IMR-90 (cell line): ENCODE measurements at regions not wholly inside any gene's neighbourhood (a gene's known extent, or its start where the extent isn't known, plus 50 kb on each side); places are given as distances from the start of the nearest gene placed in this dataset.

Experiments used
- ATAC-seq: fragments of 200-7000 bp; cut with Tn5 transposase; 2 replicates; pipeline ENCODE4 v1.9.1; 2020; ENCODE audit warnings: low read depth, mild to moderate bottlenecking, moderate library complexity
- BruUV-seq: library from RNA; stranded (reverse); fragments of 400-500 nt; replicated peaks from 2 replicates; lab custom pipeline; 2021; lab: Mats Ljungman, UMichigan
- CTCF ChIA-PET: fragments of 300-600 bp; formaldehyde crosslinking; extraction: SDS; loops from one replicate; lab custom pipeline; 2021; ENCODE audit warnings: antibody characterized with exemption; lab: Yijun Ruan, JAX
- POLR2A ChIA-PET: fragments of 300-600 bp; sonication (Branson Sonifier 250); formaldehyde crosslinking; loops from one replicate; lab custom pipeline; 2022; ENCODE audit warnings: antibody characterized with exemption; ENCODE audit not compliant: unreplicated experiment; lab: Charles Lee
- DNase-seq: peaks from one replicate; pipeline ENCODE4 v3.0.0; 2013
- H2AFZ ChIP-seq: replicated peaks from 2 replicates; pipeline ENCODE3; 2013; ENCODE audit warnings: low read length, mild to moderate bottlenecking; ENCODE audit not compliant: poor library complexity
- H2AK5ac ChIP-seq: 2 replicates; pipeline ENCODE4 v1.6.1; 2013; ENCODE audit warnings: low read depth, low read length, inconsistent platforms
- H2AK9ac ChIP-seq: replicated peaks from 2 replicates; pipeline ENCODE3; 2013; ENCODE audit warnings: mild to moderate bottlenecking, low read depth, low read length, moderate library complexity; ENCODE audit not compliant: poor library complexity
- H2BK120ac ChIP-seq: 2 replicates; pipeline ENCODE4 v1.6.1; 2013; ENCODE audit warnings: low read depth, low read length, inconsistent platforms
- H2BK15ac ChIP-seq: 3 replicates; pipeline ENCODE4 v1.6.1; 2013; ENCODE audit warnings: low read depth, low read length, inconsistent platforms
- H2BK20ac ChIP-seq: 2 replicates; pipeline ENCODE4 v1.6.1; 2013; ENCODE audit warnings: low read depth, mild to moderate bottlenecking, inconsistent platforms, low read length, moderate library complexity
- H2BK5ac ChIP-seq: 2 replicates; pipeline ENCODE4 v1.6.1; 2013; ENCODE audit warnings: mild to moderate bottlenecking, low read depth, low read length, inconsistent platforms; ENCODE audit not compliant: poor library complexity, severe bottlenecking
- H3K14ac ChIP-seq: replicated peaks from 2 replicates; pipeline ENCODE4 v1.6.1; 2013; ENCODE audit warnings: low read depth, low read length, inconsistent platforms
- H3K18ac ChIP-seq: 2 replicates; pipeline ENCODE4 v1.6.1; 2013; ENCODE audit warnings: low read depth, low read length, control low read depth
- H3K23ac ChIP-seq: 2 replicates; pipeline ENCODE4 v1.6.1; 2013; ENCODE audit warnings: low read depth, low read length, inconsistent platforms
- H3K27ac ChIP-seq: 2 replicates; pipeline ENCODE4 v1.5.1; 2013; ENCODE audit warnings: mild to moderate bottlenecking, control low read depth, low read length; ENCODE audit not compliant: insufficient read depth
- H3K27me3 ChIP-seq: 2 replicates; pipeline ENCODE4 v1.6.1; 2013; ENCODE audit warnings: low read length; ENCODE audit not compliant: control insufficient read depth, insufficient read depth
- H3K36me3 ChIP-seq: 2 replicates; pipeline ENCODE4 v1.6.1; 2013; ENCODE audit warnings: low read length, mixed read lengths; ENCODE audit not compliant: control insufficient read depth, insufficient read depth
- H3K4ac ChIP-seq: 2 replicates; pipeline ENCODE4 v1.6.1; 2013; ENCODE audit warnings: low read depth, low read length, inconsistent platforms
- H3K4me1 ChIP-seq: 2 replicates; pipeline ENCODE4 v1.6.1; 2013; ENCODE audit warnings: low read length, mixed read lengths; ENCODE audit not compliant: control insufficient read depth, insufficient read depth
- H3K4me2 ChIP-seq: 2 replicates; pipeline ENCODE4 v1.6.1; 2013; ENCODE audit warnings: low read depth, mild to moderate bottlenecking, control low read depth, low read length, moderate library complexity
- H3K4me3 ChIP-seq: 2 replicates; pipeline ENCODE4 v1.5.1; 2013; ENCODE audit warnings: low read depth, mild to moderate bottlenecking, control low read depth, low read length, moderate library complexity; ENCODE audit not compliant: insufficient read depth
- H3K56ac ChIP-seq: 2 replicates; pipeline ENCODE4 v1.6.1; 2013; ENCODE audit warnings: low read length, inconsistent platforms; ENCODE audit not compliant: insufficient read depth; ENCODE audit errors: extremely low read depth
- H3K79me1 ChIP-seq, 2 experiments: 2 replicates each; pipeline ENCODE4 v1.6.1; 2013; ENCODE audit warnings: low read length in 2 of 2, inconsistent platforms in 1 of 2, low read depth in 1 of 2
- H3K9ac ChIP-seq: 2 replicates; pipeline ENCODE4 v1.6.1; 2013; ENCODE audit warnings: low read depth, low read length, control low read depth
- H3K9me1 ChIP-seq: 2 replicates; pipeline ENCODE4 v1.6.1; 2013; ENCODE audit warnings: low read length, inconsistent platforms; ENCODE audit not compliant: insufficient read depth
- H3K9me3 ChIP-seq: 2 replicates; pipeline ENCODE4 v1.6.1; 2013; ENCODE audit warnings: low read length; ENCODE audit not compliant: control insufficient read depth, insufficient read depth
- H4K20me1 ChIP-seq: 2 replicates; pipeline ENCODE4 v1.6.1; 2013; ENCODE audit warnings: low read length, inconsistent platforms; ENCODE audit not compliant: insufficient read depth
- H4K5ac ChIP-seq: 2 replicates; pipeline ENCODE4 v1.6.1; 2013; ENCODE audit warnings: mild to moderate bottlenecking, low read depth, low read length, control low read depth
- H4K8ac ChIP-seq, 2 experiments: 2 replicates each; pipeline ENCODE4 v1.6.1; 2013; ENCODE audit warnings: low read depth in 2 of 2, low read length in 2 of 2, control low read depth in 1 of 2, inconsistent platforms in 1 of 2
- H4K91ac ChIP-seq: 2 replicates; pipeline ENCODE4 v1.6.1; 2013; ENCODE audit warnings: low read depth, low read length, inconsistent platforms; ENCODE audit not compliant: insufficient read depth
- BHLHE40 ChIP-seq: fragments of 150-350 bp; IDR thresholded peaks from 2 replicates; pipeline ENCODE4 v1.6.1; 2016; ENCODE audit warnings: mild to moderate bottlenecking, low read depth, low read length
- CEBPB ChIP-seq: IDR thresholded peaks from 2 replicates; pipeline ENCODE4 v1.6.1; 2012; ENCODE audit warnings: low read depth, low read length, improper control_type of control experiment
- CTCF ChIP-seq: conservative IDR thresholded peaks from 2 replicates; pipeline ENCODE4 v1.5.1; 2012; ENCODE audit warnings: mild to moderate bottlenecking, low read depth, low read length, improper control_type of control experiment
- ELK1 ChIP-seq: fragments of 150-350 bp; IDR thresholded peaks from 2 replicates; pipeline ENCODE4 v1.6.1; 2016; ENCODE audit warnings: low read depth, mild to moderate bottlenecking, low read length, moderate library complexity, borderline replicate concordance
- FOS ChIP-seq: fragments of 150-350 bp; IDR thresholded peaks from 2 replicates; pipeline ENCODE4 v1.6.1; 2016; ENCODE audit warnings: low read depth, low read length
- MAFK ChIP-seq: IDR thresholded peaks from 2 replicates; pipeline ENCODE4 v1.6.1; 2012; ENCODE audit warnings: low read depth, low read length, improper control_type of control experiment
- MAZ ChIP-seq: IDR thresholded peaks from 2 replicates; pipeline ENCODE4 v1.6.1; 2012; ENCODE audit warnings: low read depth, mild to moderate bottlenecking, low read length, improper control_type of control experiment, moderate library complexity, borderline replicate concordance
- MXI1 ChIP-seq: IDR thresholded peaks from 2 replicates; pipeline ENCODE4 v1.6.1; 2012; ENCODE audit warnings: low read depth, mild to moderate bottlenecking, low read length, moderate library complexity, borderline replicate concordance
- NFE2L2 ChIP-seq: fragments of 150-350 bp; IDR thresholded peaks from 2 replicates; pipeline ENCODE4 v1.6.1; 2016; ENCODE audit warnings: low read depth, mild to moderate bottlenecking, low read length
- POLR2A ChIP-seq: IDR thresholded peaks from 2 replicates; pipeline ENCODE4 v1.6.1; 2012; ENCODE audit warnings: mild to moderate bottlenecking, low read depth, low read length
- RAD21 ChIP-seq: IDR thresholded peaks from 2 replicates; pipeline ENCODE4 v1.6.1; 2012; ENCODE audit warnings: low read length, improper control_type of control experiment
- RCOR1 ChIP-seq: IDR thresholded peaks from 2 replicates; pipeline ENCODE4 v1.6.1; 2012; ENCODE audit warnings: mild to moderate bottlenecking, low read length, improper control_type of control experiment; ENCODE audit not compliant: insufficient replicate concordance
- RFX5 ChIP-seq: IDR thresholded peaks from 2 replicates; pipeline ENCODE4 v1.8.0; 2012; ENCODE audit warnings: low read depth, mild to moderate bottlenecking, low read length, moderate library complexity
- USF2 ChIP-seq: fragments of 150-350 bp; IDR thresholded peaks from 2 replicates; pipeline ENCODE4 v1.6.1; 2017; ENCODE audit warnings: mild to moderate bottlenecking, antibody characterized with exemption, low read length, low read depth
- dilution Hi-C: fragments of 300-500 bp; cut with HindIII; formaldehyde crosslinking; loops from one replicate; pipeline ENCODE4 v1.14.3; 2018; ENCODE audit warnings: low sequenced_read_pairs; ENCODE audit not compliant: unreplicated experiment
- in situ Hi-C: fragments of 300-500 bp; cut with MboI; formaldehyde crosslinking; loops from 3 replicates; pipeline ENCODE4 v1.14.3; 2019; ENCODE audit warnings: low sequenced_read_pairs, inconsistent platforms, mixed read lengths
- intact Hi-C: fragments of 100-400 bp; cut with micrococcal nuclease; formaldehyde crosslinking; loops from 2 replicates; pipeline ENCODE4 v1.10.0; 2022

GRCh38 chr10:64385355-64385754 is 864.2 kb downstream of the REEP3 start:
- Histone ChIP-seq H3K14ac (no peak overlapping the region), H3K9me1 (no peaks in the 10 kb centered on the region), H3K9me3 (no peaks in the 10 kb centered on the region), H3K4me3 (no peak overlapping the region), H3K4me1 (no peaks in the 10 kb centered on the region), H3K27me3 (no peaks in the 10 kb centered on the region), H3K9ac (no peak overlapping the region), H2BK20ac (no peak overlapping the region), H2AFZ (no peak overlapping the region), H3K36me3 (no peaks in the 10 kb centered on the region), H2BK120ac (no peak overlapping the region), H3K18ac (no peak overlapping the region), H3K4ac (no peak overlapping the region), H3K4me2 (no peak overlapping the region), H3K23ac (no peak overlapping the region), H4K20me1 (no peaks in the 10 kb centered on the region), H2AK5ac (no peak overlapping the region), H3K56ac (no peak overlapping the region), H4K91ac (no peak overlapping the region), H2BK15ac (no peak overlapping the region), H2BK5ac (no peak overlapping the region), H2AK9ac (no peak overlapping the region), H4K5ac (no peak overlapping the region), H3K79me1 (no peaks in the 10 kb centered on the region), H4K8ac (no peak overlapping the region), H3K27ac (no peak overlapping the region)
- ATAC-seq, result no peak
- in situ Hi-C loops, result no loop called here
- intact Hi-C loops, result no loop called here
- BruUV-seq, result no TSS peak
- POLR2A ChIA-PET, result no interaction called here
- dilution Hi-C loops, result no loop called here
- CTCF ChIA-PET, result no interaction called here
- no peak for TF ChIP-seq POLR2A
- TF ChIP-seq FOS, result no peak
- no peak for TF ChIP-seq MAZ
- TF ChIP-seq MAFK, result no peak
- no peak for TF ChIP-seq NFE2L2
- no peak for TF ChIP-seq USF2
- no peak for TF ChIP-seq ELK1
- no peak for TF ChIP-seq RCOR1
- no peak for TF ChIP-seq CTCF
- no peak for TF ChIP-seq BHLHE40
- no peak for TF ChIP-seq RFX5
- TF ChIP-seq MXI1, result no peak
- TF ChIP-seq RAD21, result no peak
- no peak for TF ChIP-seq CEBPB
- DNase-seq, result no peak
